Erythroblast (primary cell): ENCODE measurements at regions not wholly inside any gene's neighbourhood (a gene's known extent, or its start where the extent isn't known, plus 50 kb on each side); places are given as distances from the start of the nearest gene placed in this dataset.

Experiments
- GATA1 ChIP-seq: IDR thresholded peaks from 2 replicates; pipeline ENCODE4 v1.6.1; 2011; ENCODE audit warnings: low read depth, mild to moderate bottlenecking, control low read depth, low read length, moderate library complexity
- POLR2A ChIP-seq: IDR thresholded peaks from 2 replicates; pipeline ENCODE4 v1.6.1; 2011; ENCODE audit warnings: mild to moderate bottlenecking, low read length

GRCh38 chrX:125444659-125445058, 125.0 kb downstream of the TEX13C start:
- TF ChIP-seq POLR2A (no peak), GATA1 (no peak)
